ENCODE measurements at regions not wholly inside any gene's neighbourhood (a gene's known extent, or its start where the extent isn't known, plus 50 kb on each side); places are given as distances from the start of the nearest gene placed in this dataset.

- Mint-ChIP-seq H3K4me1 (no peaks in the 10 kb centered on the region), H3K27ac (no peak overlapping the region), H3K9me3 (no peaks in the 10 kb centered on the region), H3K4me3 (no peak overlapping the region), H3K27me3 (ENCODE audit: low read depth) (peaks cover 77% of the 10 kb centered on the region), H3K36me3 (no peaks in the 10 kb centered on the region)
- no peak for DNase-seq (ENCODE audit: low spot score)
- TF ChIP-seq GRHL2 (CRISPR knock-in tag; IDR thresholded peaks at IDR 0.05; ENCODE audit: insufficient replicate concordance, severe bottlenecking) (no peak), NR3C1 (CRISPR knock-in tag; conservative IDR thresholded peaks at IDR 0.05; ENCODE audit: low read depth) (no peak), E2F5 (CRISPR knock-in tag; IDR thresholded peaks at IDR 0.05) (no peak), ESRRA (CRISPR knock-in tag; IDR thresholded peaks at IDR 0.05; ENCODE audit: borderline replicate concordance) (no peak), MXD4 (CRISPR knock-in tag; IDR thresholded peaks at IDR 0.05; ENCODE audit: borderline replicate concordance) (no peak), ATF1 (CRISPR knock-in tag; IDR thresholded peaks at IDR 0.05) (no peak), KAT7 (CRISPR knock-in tag; IDR thresholded peaks at IDR 0.05; ENCODE audit: borderline replicate concordance) (no peak), TP53 (CRISPR knock-in tag; IDR thresholded peaks at IDR 0.05) (no peak), NR2C2 (CRISPR knock-in tag; IDR thresholded peaks at IDR 0.05) (no peak), NFATC4 (CRISPR knock-in tag; IDR thresholded peaks at IDR 0.05) (no peak), ZNF317 (CRISPR knock-in tag; IDR thresholded peaks at IDR 0.05; ENCODE audit: borderline replicate concordance, low read depth) (no peak), SMAD3 (CRISPR knock-in tag; IDR thresholded peaks at IDR 0.05; ENCODE audit: borderline replicate concordance) (no peak), ZNF138 (CRISPR knock-in tag; conservative IDR thresholded peaks at IDR 0.05) (no peak)
- TF ChIP-seq, protein P1, sequence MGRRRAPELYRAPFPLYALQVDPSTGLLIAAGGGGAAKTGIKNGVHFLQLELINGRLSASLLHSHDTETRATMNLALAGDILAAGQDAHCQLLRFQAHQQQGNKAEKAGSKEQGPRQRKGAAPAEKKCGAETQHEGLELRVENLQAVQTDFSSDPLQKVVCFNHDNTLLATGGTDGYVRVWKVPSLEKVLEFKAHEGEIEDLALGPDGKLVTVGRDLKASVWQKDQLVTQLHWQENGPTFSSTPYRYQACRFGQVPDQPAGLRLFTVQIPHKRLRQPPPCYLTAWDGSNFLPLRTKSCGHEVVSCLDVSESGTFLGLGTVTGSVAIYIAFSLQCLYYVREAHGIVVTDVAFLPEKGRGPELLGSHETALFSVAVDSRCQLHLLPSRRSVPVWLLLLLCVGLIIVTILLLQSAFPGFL (CRISPR knock-in tag; IDR thresholded peaks at IDR 0.05; ENCODE audit: borderline replicate concordance): no peak
- CTCF ChIA-PET: no interaction called here
- POLR2A ChIA-PET: no interaction called here
- no peak for ATAC-seq
These were observed 373.3 kb downstream of the CHSY3 start for GRCh38 chr5:130277522-130277921.

GRCh38 chr5:130277002-130277401 is 372.7 kb downstream of the CHSY3 start:
- Mint-ChIP-seq H3K27ac (no peak overlapping the region), H3K9me3 (no peaks in the 10 kb centered on the region)
- CTCF ChIA-PET: no interaction called here
- TF ChIP-seq CTCF (IDR thresholded peaks at IDR 0.05) (no peak), NFYB (CRISPR knock-in tag; conservative IDR thresholded peaks at IDR 0.05; ENCODE audit: low read depth) (no peak), ZBTB21 (CRISPR knock-in tag; IDR thresholded peaks at IDR 0.05; ENCODE audit: borderline replicate concordance) (no peak), FOXP4 (CRISPR knock-in tag; IDR thresholded peaks at IDR 0.05) (no peak), ZNF423 (CRISPR knock-in tag; IDR thresholded peaks at IDR 0.05) (no peak), ESRRA (CRISPR knock-in tag; IDR thresholded peaks at IDR 0.05; ENCODE audit: borderline replicate concordance) (no peak), ZNF263 (CRISPR knock-in tag; IDR thresholded peaks at IDR 0.05; ENCODE audit: low read depth) (no peak)
- TF ChIP-seq, protein P2, sequence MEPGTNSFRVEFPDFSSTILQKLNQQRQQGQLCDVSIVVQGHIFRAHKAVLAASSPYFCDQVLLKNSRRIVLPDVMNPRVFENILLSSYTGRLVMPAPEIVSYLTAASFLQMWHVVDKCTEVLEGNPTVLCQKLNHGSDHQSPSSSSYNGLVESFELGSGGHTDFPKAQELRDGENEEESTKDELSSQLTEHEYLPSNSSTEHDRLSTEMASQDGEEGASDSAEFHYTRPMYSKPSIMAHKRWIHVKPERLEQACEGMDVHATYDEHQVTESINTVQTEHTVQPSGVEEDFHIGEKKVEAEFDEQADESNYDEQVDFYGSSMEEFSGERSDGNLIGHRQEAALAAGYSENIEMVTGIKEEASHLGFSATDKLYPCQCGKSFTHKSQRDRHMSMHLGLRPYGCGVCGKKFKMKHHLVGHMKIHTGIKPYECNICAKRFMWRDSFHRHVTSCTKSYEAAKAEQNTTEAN (CRISPR knock-in tag; IDR thresholded peaks at IDR 0.05): no peak
- TF ChIP-seq, protein P3, sequence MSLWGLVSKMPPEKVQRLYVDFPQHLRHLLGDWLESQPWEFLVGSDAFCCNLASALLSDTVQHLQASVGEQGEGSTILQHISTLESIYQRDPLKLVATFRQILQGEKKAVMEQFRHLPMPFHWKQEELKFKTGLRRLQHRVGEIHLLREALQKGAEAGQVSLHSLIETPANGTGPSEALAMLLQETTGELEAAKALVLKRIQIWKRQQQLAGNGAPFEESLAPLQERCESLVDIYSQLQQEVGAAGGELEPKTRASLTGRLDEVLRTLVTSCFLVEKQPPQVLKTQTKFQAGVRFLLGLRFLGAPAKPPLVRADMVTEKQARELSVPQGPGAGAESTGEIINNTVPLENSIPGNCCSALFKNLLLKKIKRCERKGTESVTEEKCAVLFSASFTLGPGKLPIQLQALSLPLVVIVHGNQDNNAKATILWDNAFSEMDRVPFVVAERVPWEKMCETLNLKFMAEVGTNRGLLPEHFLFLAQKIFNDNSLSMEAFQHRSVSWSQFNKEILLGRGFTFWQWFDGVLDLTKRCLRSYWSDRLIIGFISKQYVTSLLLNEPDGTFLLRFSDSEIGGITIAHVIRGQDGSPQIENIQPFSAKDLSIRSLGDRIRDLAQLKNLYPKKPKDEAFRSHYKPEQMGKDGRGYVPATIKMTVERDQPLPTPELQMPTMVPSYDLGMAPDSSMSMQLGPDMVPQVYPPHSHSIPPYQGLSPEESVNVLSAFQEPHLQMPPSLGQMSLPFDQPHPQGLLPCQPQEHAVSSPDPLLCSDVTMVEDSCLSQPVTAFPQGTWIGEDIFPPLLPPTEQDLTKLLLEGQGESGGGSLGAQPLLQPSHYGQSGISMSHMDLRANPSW (CRISPR knock-in tag; conservative IDR thresholded peaks at IDR 0.05; ENCODE audit: low read depth): no peak

More at GRCh38 chr5:130277002-130277401, 372.7 kb downstream of the CHSY3 start:
- POLR2A ChIA-PET: no interaction called here
- H3K27me3 Mint-ChIP-seq (ENCODE audit: low read depth): peaks cover 82% of the 10 kb centered on the region
- DNase-seq (ENCODE audit: low spot score) (no peak), ATAC-seq (no peak)
- H3K4me1 Mint-ChIP-seq: no peaks in the 10 kb centered on the region
- no peaks in the 10 kb centered on the region for H3K36me3 Mint-ChIP-seq
- H3K4me3 Mint-ChIP-seq: no peak overlapping the region
